Glomerular endothelial cell (primary cell): ENCODE measurements at regions not wholly inside any gene's neighbourhood (a gene's known extent, or its start where the extent isn't known, plus 50 kb on each side); places are given as distances from the start of the nearest gene placed in this dataset.
"Not testable (repeated sequence)": the region's sequence is repeated elsewhere in the genome, so short reads cannot be mapped to it uniquely, and the experiment has no call there.

Experiments used
- DNase-seq: peaks from one replicate; pipeline ENCODE4 v3.0.0-alpha.2; 2011; ENCODE audit warnings: low read depth, low spot score; ENCODE audit errors: extremely low read depth

DNA sequence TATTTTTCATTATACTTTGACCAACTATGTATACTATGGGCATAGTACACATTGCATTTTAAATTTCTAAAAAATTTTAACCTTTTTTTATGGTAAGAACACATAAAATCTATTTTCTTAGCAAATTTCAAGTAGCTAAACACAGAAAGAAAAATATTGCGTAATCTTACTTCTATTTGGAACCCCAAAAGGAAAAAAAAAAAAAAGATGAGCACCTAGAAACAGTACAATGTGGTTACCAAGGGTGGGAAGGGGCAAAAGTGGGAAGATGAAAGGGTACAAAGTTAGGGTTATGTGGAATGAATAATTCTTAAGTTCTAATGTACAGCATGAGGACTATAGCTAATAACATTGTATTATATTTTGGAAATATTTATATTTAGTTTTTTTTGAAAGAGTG is 205.0 kb upstream of the EPHA4 start:
- DNase-seq, result no peak

DNA sequence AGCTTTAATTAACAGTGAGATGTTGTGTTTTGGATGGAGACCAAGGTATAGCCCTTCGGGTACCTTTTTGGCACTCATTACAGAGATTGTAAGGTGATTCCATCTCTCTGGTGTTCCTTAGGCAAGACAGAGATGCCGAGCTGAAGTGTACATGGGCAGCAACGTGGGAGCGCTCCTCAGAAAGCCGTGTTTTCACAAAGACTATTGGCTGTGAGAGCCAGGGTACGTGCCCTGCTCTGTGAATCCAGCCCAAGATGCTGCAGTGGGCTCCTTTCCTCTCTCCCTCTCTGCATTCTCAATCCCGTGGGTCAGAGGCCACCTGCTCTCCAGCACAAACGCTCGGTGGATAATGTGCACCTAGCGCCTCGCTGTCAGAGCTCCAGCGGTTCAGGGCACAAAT is 203.0 kb upstream of the EPHA4 start:
- DNase-seq, result no peak

DNA sequence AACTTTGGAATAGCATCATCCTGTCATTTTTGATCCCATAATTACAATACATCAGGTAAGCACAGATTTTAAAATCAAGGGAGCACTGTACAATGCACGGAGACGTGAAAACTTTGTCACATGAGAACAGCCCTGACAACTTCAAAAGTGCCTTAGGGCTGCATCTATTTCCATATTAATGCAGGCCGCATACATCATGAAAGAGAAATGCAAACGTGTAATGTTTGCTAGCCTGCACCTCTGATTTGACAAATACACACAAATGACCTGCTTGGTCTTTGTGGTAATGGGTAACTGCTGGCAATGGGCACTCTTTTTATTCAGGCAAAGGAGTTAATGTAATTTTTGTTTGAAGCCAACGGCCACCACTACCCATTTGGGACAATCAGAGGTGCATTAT is 202.0 kb upstream of the EPHA4 start:
- DNase-seq, result no peak

DNA sequence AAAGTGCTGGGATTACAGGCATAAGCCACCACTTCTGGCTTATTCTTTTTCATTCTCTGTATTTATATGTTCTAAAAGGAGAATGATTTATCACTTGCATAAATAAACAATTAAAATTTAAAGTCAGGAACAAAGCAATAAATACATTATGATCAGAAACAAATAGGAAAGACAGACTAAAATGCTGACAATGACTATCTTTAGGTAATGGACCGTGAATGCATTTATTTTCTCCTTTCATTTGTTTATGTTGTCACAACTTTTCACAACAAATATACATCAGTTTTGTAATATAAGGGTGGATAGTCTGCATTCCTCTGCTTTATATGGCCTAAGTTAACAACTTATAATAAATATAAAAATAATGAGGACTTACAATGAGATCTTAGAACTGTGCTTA is 199.2 kb upstream of the EPHA4 start:
- DNase-seq, result no peak

DNA sequence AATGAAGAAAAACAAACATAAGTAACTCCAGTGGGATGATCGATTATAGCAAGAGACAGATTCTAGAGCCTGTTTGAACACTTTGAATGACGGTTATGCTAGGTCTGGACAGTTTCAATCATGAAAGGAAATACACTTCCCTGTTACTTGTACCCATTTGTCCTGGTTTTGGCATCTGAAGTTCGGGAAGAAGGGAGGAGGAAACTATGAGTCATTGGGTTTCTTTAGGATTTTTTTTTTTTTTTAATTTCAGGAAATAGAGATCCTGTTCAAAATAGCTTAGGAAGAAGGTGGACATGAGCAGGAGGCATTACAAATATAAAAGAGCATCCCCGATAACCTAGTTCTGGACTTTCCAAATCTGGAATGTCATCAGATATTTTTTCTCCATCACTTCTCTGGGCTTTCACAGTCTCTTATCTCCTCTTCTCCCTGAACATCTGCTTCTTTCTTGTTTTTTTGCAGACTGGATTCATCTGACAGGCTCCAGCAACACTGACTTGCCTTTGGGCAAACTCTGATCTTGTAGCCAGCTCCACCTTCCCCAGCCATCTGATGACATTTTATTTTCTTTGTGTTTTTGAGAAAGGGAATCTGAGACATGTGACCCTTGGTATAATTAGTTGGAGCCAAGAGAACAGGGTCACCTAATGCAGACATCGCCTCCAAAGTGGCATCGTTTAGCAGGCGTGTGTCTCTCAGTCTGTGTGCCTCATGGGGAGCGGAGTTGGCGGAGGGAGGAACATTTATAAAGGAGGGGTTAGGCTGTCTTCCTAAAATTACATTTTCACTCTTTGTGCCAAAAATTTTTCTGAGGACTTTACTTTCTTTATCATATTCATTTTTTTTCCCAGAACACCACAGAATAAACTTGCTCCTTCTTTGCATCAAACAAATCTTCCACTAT is 195.3 kb upstream of the EPHA4 start:
- DNase-seq, result no peak

DNA sequence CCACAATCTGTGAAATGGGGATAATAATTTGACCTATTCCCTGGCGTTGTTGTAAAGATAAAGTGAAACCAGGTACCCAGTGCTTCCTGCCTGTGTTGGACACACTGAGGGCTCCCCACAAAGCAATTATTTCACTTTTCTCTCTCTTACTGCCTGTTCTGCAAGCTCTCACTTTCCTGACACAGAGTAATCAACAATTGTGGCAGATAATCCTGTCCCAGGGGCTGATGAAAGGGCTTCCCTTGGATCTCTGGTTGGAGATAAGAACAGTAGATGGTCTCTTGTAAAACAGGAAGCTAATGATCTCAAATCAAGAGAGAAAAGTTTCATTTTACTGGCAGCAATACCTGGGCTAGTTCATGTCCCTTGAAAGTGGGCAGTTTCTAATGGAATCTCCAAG is 190.4 kb upstream of the EPHA4 start:
- no peak for DNase-seq

DNA sequence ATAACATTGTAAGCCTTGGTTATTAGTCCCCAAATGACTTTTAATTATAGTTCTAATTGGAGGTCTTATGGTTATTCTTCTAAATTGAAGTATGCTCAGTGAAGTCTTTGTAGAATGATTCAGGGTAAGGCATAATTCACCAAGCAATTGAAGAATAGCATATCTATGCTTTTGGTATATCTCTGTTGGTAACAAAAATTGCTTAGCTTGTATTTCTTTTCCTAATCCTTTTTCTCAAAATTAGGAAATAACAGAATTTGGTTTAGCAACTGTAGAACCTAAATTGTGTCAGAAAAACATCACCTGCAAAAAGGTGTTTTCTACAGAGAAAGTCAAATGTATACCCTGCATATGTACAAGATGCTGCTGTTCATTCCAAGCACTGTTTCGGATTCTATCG is 189.2 kb upstream of the EPHA4 start:
- no peak for DNase-seq

DNA sequence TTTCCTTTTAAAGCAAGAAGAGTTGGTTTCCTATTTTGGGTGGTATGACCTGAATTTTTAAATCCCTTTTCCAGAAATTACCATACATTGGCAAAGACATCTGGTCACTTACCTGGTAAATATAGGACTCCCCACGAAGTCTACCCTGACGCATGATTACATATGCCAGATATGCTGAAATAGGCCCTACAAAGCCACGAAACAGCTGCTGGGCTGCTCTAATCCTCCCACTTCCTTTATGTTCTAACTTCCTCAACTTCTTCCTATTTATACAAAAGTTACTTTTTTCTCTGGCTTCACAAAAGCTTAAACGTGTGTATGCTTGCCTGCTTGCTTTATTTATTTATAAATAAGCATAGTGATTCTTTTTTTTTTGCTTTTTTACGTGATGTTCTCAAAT is 186.0 kb upstream of the EPHA4 start:
- DNase-seq, result no peak

DNA sequence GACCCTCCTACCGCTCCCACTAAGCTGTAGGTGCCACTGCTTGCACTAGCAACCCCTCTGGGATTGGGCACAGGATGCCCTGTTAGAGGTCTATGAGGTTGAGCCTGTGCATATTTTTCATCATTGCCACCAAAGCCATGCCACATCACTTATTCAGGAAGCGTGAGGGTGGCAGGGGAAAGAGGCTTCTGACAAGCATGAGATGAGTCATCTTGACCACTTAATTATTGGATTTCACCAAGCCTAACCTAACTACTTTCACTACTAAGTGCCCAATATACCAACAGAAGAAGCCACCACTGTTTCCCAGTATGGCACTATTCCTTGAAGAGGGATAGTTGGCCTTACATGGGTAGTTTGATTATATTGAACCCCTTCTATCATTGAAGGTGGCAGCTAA is 181.3 kb upstream of the EPHA4 start:
- no peak for DNase-seq

DNA sequence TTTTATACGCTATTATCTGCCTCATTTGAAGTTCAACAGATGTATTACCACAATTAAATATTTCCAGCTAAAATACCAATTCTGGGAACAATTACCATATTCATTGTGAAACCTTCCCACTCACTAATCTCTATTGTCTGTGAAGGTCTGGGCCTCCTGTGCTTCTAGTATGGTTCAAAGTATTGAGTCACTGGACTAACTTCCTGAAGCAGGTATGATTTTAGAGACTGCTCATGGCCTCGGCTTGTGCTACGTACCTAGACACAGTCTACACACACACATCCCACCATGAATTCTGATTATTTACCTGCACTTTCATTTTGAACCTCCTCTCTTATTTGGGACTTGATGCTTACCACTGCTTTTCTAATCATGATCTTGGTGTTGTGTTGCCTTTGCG is 180.7 kb upstream of the EPHA4 start:
- DNase-seq, result no peak

DNA sequence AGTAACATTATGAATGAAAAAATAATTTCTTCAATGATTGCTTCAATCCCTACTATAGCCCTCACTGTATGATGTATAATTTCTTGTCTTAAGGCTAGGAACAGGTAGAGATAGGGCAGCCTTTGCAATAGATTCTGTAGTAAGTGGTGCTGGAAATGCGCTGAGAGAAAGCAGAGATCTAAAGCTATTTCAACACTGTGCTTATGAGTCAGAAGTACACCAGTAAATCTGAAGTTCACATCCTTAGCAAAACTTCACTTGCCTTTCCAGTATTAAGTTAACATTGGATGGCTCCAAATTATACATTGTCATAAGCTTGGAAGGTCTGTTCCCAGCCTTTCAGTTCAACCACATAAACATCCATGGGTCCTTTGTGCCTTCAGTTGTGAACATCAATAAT is 178.2 kb upstream of the EPHA4 start:
- no peak for DNase-seq

DNA sequence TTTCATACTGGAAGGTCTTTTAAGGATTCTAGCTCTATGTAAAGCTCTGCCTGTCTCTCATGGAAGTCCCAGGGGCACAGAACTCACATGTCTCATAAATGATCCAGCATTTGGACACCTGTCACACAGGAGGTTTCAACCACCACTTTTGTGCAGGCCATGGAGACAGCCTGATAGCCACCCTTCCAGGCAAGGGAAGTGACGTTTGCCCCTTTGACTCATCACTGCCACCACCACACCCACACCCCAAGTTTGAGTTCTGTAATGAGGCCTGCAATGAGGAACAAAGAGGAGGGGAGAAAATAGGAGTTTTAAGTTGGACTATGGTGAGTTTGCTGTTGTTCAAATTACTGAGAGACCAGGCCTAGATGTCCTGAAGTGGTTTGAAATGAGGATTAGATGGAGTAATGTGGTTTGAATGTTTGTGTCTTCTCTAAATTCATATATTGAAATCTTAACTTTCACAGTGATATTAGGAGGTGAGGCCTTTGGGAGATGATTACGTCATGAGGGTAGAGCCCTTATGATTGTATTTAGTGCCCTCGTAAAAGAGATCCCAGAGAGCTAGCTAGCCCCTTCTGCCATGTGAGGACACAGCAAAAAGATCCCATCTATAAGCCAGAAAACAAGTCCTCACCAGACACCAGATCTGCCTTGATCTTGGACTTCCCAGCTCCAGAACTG is 175.3 kb upstream of the EPHA4 start:
- no peak for DNase-seq

DNA sequence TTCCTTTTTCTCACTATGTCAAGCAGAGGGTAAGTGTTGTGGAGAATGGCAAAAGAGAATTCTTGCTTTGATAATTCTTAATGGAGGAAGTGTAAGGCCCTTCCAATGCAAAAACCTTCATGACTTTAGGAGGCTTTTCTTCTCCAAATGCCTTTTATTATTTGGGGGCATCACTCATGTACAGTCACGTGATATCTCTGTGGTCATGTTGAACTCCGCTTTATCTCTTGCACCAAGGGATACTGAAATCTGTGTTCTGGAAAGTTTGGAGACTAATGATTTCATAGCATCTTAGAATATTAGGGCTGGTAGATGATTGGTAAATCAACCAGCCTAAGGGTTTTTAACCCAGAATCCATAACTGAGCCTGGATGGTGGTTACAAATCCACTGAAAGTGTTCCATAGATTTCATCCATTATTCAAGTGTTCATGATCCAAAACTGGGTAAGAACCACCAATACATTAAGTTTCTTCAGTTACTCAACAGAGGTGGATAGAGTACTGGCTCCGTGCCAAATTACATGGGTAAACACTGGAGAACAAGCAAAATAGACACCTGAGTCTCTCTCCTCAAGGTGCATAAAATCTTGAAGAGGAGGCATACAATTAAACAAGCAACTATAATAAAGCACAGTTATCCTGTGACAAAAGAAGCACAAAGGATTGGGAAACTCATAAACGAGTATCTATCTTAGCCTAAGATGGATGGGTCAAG is 169.6 kb upstream of the EPHA4 start:
- no peak for DNase-seq

DNA sequence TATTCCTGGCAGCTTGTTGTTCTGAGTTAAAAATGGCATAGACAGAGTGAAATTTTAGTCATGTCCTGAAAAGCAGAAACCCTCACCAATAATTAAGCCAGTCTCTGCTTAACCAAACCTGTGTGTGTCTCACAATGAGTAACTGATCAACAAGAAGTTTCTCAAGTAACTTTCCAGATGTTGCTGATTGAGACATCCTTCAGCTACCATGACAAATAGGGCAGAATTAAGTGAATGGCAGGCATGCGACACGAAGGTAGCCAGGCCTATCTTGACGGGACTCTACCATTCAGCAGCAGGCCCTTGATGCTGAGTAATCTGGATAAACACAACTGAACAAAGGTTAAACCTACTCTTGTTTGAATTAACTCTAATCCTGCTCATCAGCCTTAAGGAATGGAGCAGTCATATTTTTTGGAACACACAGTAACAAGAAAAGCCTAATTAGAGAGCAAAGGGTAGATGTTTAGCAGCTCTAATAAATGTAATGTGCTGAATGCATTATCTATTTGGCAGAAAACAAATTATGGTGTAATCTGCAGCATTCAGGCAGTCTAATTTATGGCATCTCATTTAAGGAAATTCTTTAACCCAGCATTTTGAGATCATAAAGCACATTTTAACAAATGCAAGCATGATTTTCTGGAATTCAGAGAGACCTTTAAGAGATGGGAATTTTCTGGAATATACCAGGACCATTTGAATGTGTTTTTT is 159.5 kb upstream of the EPHA4 start:
- DNase-seq, result no peak

DNA sequence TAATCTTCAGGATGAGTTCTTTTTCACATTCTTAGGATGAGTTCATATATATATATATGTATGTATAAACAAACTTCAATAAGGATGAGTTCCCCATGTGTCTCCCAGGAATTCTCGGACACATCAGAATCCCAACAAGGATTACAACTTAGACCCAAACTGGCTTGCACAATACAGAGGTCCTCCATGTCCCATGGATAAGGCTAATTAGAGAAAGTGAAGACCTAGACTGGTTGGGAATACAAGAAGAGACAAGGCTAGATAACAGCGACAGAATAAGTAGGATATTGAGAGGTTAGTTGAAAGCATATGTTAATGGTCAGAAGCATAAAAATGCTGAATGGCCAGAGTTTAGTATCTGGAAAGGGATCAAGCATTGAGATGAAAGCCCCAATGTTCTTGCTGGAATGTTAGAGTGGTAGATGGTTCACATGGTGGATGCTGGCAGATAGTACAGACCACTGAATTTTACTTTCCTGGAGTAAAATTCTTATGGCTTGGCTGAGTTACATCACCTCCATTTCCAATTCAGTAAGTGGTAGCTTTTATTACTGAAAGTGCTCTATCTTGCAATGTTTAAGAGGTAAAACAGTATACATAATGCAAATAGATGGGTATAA is 154.9 kb upstream of the EPHA4 start:
- DNase-seq, result no peak

DNA sequence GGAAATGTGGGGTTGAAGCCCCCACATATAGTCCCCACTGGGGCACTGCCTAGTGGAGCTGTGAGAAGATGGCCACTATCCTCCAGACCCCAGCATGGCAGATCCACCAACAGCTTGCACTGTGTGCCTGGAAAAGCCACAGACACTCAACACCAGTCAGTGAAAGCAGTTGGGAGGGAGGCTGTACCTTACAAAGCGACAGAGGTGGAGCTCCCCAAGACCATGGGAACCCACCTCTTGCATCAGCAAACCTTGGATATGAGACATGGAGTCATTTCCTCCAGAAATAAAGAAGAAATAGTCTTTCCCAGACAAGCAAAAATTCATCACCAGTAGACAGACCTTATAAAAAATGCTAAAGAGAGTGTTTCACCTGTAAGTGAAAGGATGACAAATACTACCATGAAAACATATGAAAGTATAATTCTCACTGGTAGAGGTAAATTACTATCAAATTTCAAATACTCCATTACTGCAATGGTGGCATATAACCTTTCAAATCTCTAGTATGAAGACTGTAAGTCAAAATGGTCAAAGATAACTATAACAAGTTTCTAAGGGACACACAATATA is 152.6 kb upstream of the EPHA4 start:
- DNase-seq, result no peak

DNA sequence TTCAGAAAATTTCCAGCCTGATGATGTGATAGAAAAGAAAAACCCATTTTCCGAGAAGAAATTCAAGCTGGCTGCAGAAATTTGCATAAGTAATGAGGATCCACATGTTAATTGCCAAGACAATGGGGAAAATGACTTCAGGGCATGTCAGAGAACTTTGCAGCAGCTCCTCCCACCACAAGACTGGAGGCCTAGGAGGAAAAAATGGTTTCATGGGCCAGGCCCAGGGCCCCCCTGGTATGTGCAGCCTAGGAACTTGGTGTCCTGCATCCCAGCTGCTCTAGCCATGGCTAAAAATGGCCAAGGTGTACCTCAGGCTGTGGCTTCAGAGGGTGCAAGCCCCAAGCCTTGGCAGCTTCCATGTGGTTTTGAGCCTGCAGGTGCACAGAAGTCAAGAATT is 152.0 kb upstream of the EPHA4 start:
- DNase-seq, result not testable (repeated sequence)

DNA sequence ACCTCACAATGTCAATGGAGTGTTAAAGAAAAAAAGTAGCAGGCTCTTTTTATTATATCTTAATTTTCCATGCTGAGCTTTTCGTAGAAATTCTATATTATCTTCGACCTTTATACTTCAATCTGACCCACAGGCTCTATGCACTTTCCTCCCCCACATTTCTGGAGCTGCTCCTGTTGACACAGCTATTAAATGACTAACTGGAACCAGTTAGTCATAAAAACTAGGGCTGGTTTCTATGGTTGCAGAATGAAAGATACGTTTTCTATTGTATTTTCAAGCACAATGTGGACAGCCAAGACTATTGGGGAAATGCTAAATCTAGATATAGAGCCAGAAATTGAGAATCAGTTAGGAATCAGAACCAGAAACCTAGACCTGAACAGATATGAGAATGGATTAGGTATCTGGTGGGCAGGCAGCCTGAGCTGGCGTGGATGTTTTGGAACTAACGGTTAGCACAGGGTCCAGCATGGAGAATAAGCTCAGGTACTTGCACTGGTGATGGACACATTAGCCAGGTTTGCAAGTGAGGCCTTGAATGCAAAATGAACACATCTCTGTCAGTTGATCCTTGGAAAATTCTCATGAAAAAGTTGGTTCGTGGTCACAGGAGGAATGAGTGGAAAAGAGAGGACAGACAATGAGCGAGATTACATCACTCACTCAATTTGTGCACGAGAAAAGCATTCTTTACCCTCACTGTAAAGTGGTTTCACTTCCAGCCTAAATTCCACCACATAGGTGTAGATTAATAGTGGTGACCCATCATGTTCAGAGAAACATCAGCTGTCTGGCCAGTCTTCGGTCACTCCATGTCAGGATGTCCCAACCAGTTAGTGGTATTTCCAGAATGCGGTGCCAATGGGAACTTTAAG is 144.6 kb upstream of the EPHA4 start:
- no peak for DNase-seq

DNA sequence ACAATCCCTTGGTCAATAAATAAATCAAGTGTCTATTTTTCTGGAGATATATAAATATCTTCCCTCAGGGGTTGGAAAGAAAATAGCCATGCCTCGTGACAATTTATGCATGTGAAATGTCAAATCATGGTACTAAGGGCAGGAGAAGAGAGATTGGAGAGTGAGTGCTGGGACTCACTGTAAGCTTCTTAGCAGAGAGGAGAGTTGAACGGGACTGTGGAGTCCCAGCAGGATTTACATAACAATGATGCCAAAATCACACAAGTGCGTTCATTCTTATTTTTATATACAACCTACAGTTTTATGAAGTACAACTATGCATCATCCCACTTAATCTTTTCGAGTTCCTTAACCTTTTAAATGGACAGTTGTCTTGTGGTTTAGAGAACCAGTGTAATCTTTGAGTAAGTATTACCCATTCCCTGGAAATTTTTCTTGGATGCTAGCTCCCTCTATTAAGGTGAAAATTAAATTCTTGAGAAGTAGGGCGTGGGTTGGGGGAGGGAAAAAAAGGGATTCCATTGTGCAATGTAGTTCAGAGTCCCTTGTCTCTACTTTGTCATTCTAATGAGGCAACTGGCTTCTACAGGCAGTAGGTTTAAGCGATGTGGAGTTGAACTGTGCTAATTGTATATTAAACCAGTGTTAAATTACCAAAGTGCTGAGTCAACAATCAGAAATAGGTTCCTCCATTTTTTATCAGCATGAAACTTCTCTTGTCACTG is 143.6 kb upstream of the EPHA4 start:
- no peak for DNase-seq
